H1 (cell line): ENCODE measurements at regions not wholly inside any gene's neighbourhood (a gene's known extent, or its start where the extent isn't known, plus 50 kb on each side); places are given as distances from the start of the nearest gene placed in this dataset.

Source experiments
- CTCF ChIA-PET: fragments of 300-600 bp; sonication (Branson Sonifier 250); formaldehyde crosslinking; loops from one replicate; lab custom pipeline; 2021; ENCODE audit not compliant: partially characterized antibody; lab: Charles Lee
- POLR2A ChIA-PET: fragments of 300-600 bp; sonication (Branson Sonifier 250); formaldehyde crosslinking; loops from one replicate; lab custom pipeline; 2021; ENCODE audit warnings: inconsistent platforms; ENCODE audit not compliant: partially characterized antibody; lab: Charles Lee
- DNase-seq, 2 experiments: peaks; one replicate each; pipeline versions ENCODE4 v3.0.0 to v3.0.0-alpha.2; 2010 to 2022; ENCODE audit warnings: low spot score in 2 of 2, low read depth in 1 of 2, mixed read lengths in 1 of 2
- FAIRE-seq: peaks from 2 replicates; lab custom pipeline; 2011; peaks lifted over from hg19 to GRCh38; lab: Jason Lieb, UNC
- H2AFZ ChIP-seq: 2 replicates; pipeline ENCODE4 v1.8.1; 2012; ENCODE audit warnings: low read length, inconsistent platforms
- H2AK5ac ChIP-seq: 2 replicates; pipeline ENCODE4 v1.6.1; 2013; ENCODE audit warnings: low read depth, low read length
- H2BK120ac ChIP-seq: replicated peaks from 2 replicates; pipeline ENCODE3; 2013; ENCODE audit warnings: low read depth, low read length, inconsistent platforms
- H2BK12ac ChIP-seq: 2 replicates; pipeline ENCODE4 v1.6.1; 2013; ENCODE audit warnings: low read depth, low read length
- H2BK15ac ChIP-seq: 2 replicates; pipeline ENCODE4 v1.6.1; 2013; ENCODE audit warnings: low read length
- H2BK20ac ChIP-seq: 2 replicates; pipeline ENCODE4 v1.6.1; 2013; ENCODE audit warnings: low read length
- H2BK5ac ChIP-seq: 2 replicates; pipeline ENCODE4 v1.6.1; 2013; ENCODE audit warnings: low read depth, low read length
- H3K14ac ChIP-seq: 2 replicates; pipeline ENCODE4 v1.6.1; 2013; ENCODE audit warnings: inconsistent platforms; ENCODE audit not compliant: insufficient read length
- H3K18ac ChIP-seq: 2 replicates; pipeline ENCODE4 v1.6.1; 2013; ENCODE audit warnings: low read length; ENCODE audit errors: extremely low read depth
- H3K23ac ChIP-seq: 2 replicates; pipeline ENCODE4 v1.6.1; 2013; ENCODE audit warnings: inconsistent platforms; ENCODE audit not compliant: insufficient read length
- H3K23me2 ChIP-seq: 2 replicates; pipeline ENCODE4 v1.6.1; 2013; ENCODE audit warnings: low read depth, low read length
- H3K27ac ChIP-seq: 2 replicates; pipeline ENCODE4 v1.6.1; 2011; ENCODE audit warnings: low read depth, low read length, inconsistent platforms
- H3K27me3 ChIP-seq, 4 experiments: replicated peaks in 1 of 4; 1 replicate in 1 of 4; 2 replicates in 3 of 4; pipeline versions ENCODE4 v1.6.1 to v1.8.1; 2011 to 2013; ENCODE audit warnings: low read length in 3 of 4, mild to moderate bottlenecking in 3 of 4, inconsistent platforms in 2 of 4, mixed read lengths in 2 of 4, moderate library complexity in 1 of 4; ENCODE audit not compliant: control insufficient read depth in 3 of 4, insufficient read depth in 3 of 4; ENCODE audit errors: extremely low read depth in 1 of 4
- H3K36me3 ChIP-seq, 4 experiments: 2 replicates each; pipeline versions ENCODE4 v1.6.1 to v1.8.1; 2011 to 2013; ENCODE audit warnings: mild to moderate bottlenecking in 4 of 4, low read length in 3 of 4, moderate library complexity in 2 of 4, control low read depth in 1 of 4, inconsistent platforms in 1 of 4; ENCODE audit not compliant: insufficient read depth in 4 of 4, control insufficient read depth in 2 of 4
- H3K4ac ChIP-seq: replicated peaks from 2 replicates; pipeline ENCODE3; 2013; ENCODE audit warnings: low read length, low read depth, mixed read lengths, inconsistent platforms; ENCODE audit not compliant: insufficient read length
- H3K4me1 ChIP-seq, 4 experiments: replicated peaks in 1 of 4; 1 replicate in 1 of 4; 2 replicates in 3 of 4; pipeline versions ENCODE4 v1.6.1 to v1.8.1; 2011 to 2013; ENCODE audit warnings: low read length in 3 of 4, inconsistent platforms in 2 of 4, mixed read lengths in 1 of 4; ENCODE audit not compliant: insufficient read depth in 4 of 4, control insufficient read depth in 3 of 4
- H3K4me2 ChIP-seq, 2 experiments: 2 replicates each; pipeline versions ENCODE4 v1.6.1 to v1.8.1; 2011 to 2013; ENCODE audit warnings: low read depth in 2 of 2, low read length in 2 of 2, control low read depth in 1 of 2, inconsistent platforms in 1 of 2, mild to moderate bottlenecking in 1 of 2; ENCODE audit not compliant: insufficient read depth in 1 of 2
- H3K4me3 ChIP-seq, 4 experiments: fragments of 200-600, 300-600 bp in 1 of 4; sonication (generic), shearing (Covaris generic), sonication (Bioruptor Twin) in 1 of 4; 2 replicates each; pipeline versions ENCODE4 v1.5.1 to v1.8.1; 2011 to 2016; ENCODE audit warnings: low read length in 4 of 4, low read depth in 3 of 4, control low read depth in 2 of 4, inconsistent platforms in 2 of 4, mild to moderate bottlenecking in 2 of 4, mixed read lengths in 1 of 4, moderate library complexity in 1 of 4; ENCODE audit not compliant: insufficient read depth in 2 of 4; ENCODE audit errors: extremely low read depth in 1 of 4
- H3K56ac ChIP-seq: replicated peaks from 2 replicates; pipeline ENCODE3; 2013; ENCODE audit warnings: low read depth, mild to moderate bottlenecking, mixed read lengths, low read length, inconsistent platforms; ENCODE audit not compliant: insufficient read length
- H3K79me1 ChIP-seq: 2 replicates; pipeline ENCODE4 v1.6.1; 2013; ENCODE audit warnings: low read depth, low read length, control low read depth
- H3K79me2 ChIP-seq, 2 experiments: 2 replicates each; pipeline versions ENCODE4 v1.6.1 to v1.8.1; 2012 to 2013; ENCODE audit warnings: low read length in 2 of 2, mild to moderate bottlenecking in 2 of 2, inconsistent platforms in 1 of 2; ENCODE audit not compliant: insufficient read depth in 2 of 2, control insufficient read depth in 1 of 2
- H3K9ac ChIP-seq, 4 experiments: replicated peaks in 1 of 4; 1 replicate in 1 of 4; 2 replicates in 3 of 4; pipeline versions ENCODE4 v1.6.1 to v1.8.1; 2011 to 2013; ENCODE audit warnings: low read depth in 3 of 4, low read length in 3 of 4, control low read depth in 2 of 4, mild to moderate bottlenecking in 2 of 4, moderate library complexity in 2 of 4, inconsistent platforms in 1 of 4; ENCODE audit errors: extremely low read depth in 1 of 4
- H3K9me3 ChIP-seq, 2 experiments: 2 replicates each; pipeline versions ENCODE4 v1.6.1 to v1.8.1; 2012 to 2013; ENCODE audit warnings: mild to moderate bottlenecking in 2 of 2, moderate library complexity in 2 of 2, control low read depth in 1 of 2, inconsistent platforms in 1 of 2, low read depth in 1 of 2, low read length in 1 of 2, mixed read lengths in 1 of 2; ENCODE audit not compliant: insufficient read depth in 2 of 2
- H4K20me1 ChIP-seq, 2 experiments: replicated peaks in 1 of 2; 2 replicates each; pipeline versions ENCODE3 to v1.8.1; 2011 to 2013; ENCODE audit warnings: inconsistent platforms in 2 of 2, low read length in 2 of 2, mild to moderate bottlenecking in 1 of 2; ENCODE audit not compliant: insufficient read depth in 2 of 2, control insufficient read depth in 1 of 2
- H4K5ac ChIP-seq: 2 replicates; pipeline ENCODE4 v1.6.1; 2013; ENCODE audit warnings: low read length, low read depth, mixed read lengths, inconsistent platforms; ENCODE audit not compliant: insufficient read length
- H4K8ac ChIP-seq: 2 replicates; pipeline ENCODE4 v1.8.0; 2013; ENCODE audit warnings: mild to moderate bottlenecking, moderate library complexity, low read length, inconsistent platforms; ENCODE audit not compliant: insufficient read depth; ENCODE audit errors: extremely low read depth
- H4K91ac ChIP-seq: replicated peaks from 2 replicates; pipeline ENCODE3; 2013; ENCODE audit warnings: low read length, mixed read lengths, inconsistent platforms; ENCODE audit not compliant: insufficient read length
- BCL11A ChIP-seq, 2 experiments: IDR thresholded peaks; one replicate each; pipeline ENCODE4 v1.6.1; 2011; ENCODE audit warnings: low read depth in 2 of 2, low read length in 2 of 2, mild to moderate bottlenecking in 2 of 2
- CREB1 ChIP-seq: IDR thresholded peaks from 2 replicates; pipeline ENCODE4 v1.6.1; 2012; ENCODE audit warnings: inconsistent platforms
- E2F6 ChIP-seq: IDR thresholded peaks from 2 replicates; pipeline ENCODE4 v1.6.1; 2012; ENCODE audit warnings: inconsistent platforms
- EP300 ChIP-seq, 2 experiments: IDR thresholded peaks; 1 replicate in 1 of 2; 2 replicates in 1 of 2; pipeline ENCODE4 v1.6.1; 2011 to 2012; ENCODE audit warnings: low read depth in 2 of 2, low read length in 2 of 2, mild to moderate bottlenecking in 2 of 2, borderline replicate concordance in 1 of 2, inconsistent platforms in 1 of 2, moderate library complexity in 1 of 2
- PHF8 ChIP-seq: fragments of 200-600 bp; sonication (generic); conservative IDR thresholded peaks from 2 replicates; pipeline ENCODE4 v1.7.1; 2012; ENCODE audit warnings: low read depth, mild to moderate bottlenecking, inconsistent platforms, low read length, moderate library complexity
- WGBS, 2 experiments: shearing (Covaris generic) in 1 of 2; methylation state at CpG; one replicate each; pipeline versions ENCODE4 v1.1.6 to v1.1.7; 2013 to 2015; ENCODE audit warnings: low lambda C conversion rate in 2 of 2, mixed read lengths in 2 of 2, inconsistent platforms in 1 of 2, low coverage in 1 of 2, missing lambda C conversion rate in 1 of 2; ENCODE audit not compliant: insufficient replicate concordance in 2 of 2, insufficient coverage in 1 of 2, insufficient read length in 1 of 2; ENCODE audit errors: extremely low coverage in 1 of 2, missing lambda C conversion rate in 1 of 2; 5-methylcytosine and 5-hydroxymethylcytosine counted together

DNA sequence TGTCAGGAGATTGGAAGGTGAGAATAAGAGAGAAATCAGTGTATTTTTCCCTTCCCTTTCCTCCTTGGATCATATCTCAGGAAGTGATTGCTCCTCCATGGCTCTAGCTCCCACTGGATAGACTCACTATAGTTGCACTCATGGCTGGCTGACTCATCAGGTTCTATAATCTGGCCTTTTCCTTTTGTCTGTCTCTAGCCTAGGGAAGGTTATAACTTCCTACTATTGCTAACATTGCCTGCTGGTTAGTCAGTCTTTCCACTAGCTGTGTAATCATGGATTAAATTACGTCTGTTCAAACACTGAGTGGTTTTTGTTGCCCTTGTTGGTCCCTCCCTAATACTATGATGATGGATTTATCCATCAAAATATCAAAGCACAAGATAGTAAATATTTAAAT lies 195.5 kb upstream of the VEGFC start:
- H2BK120ac ChIP-seq = no peak overlapping the region
- no peak overlapping the region for H3K14ac ChIP-seq
- no peak overlapping the region for H3K4ac ChIP-seq
- H3K18ac ChIP-seq = no peak overlapping the region
- no peaks in the 10 kb centered on the region for H3K9me3 ChIP-seq
- H2BK20ac ChIP-seq = no peak overlapping the region
- H2AK5ac ChIP-seq = no peak overlapping the region
- H3K27ac ChIP-seq = no peak overlapping the region
- CTCF ChIA-PET = interaction anchor here (0.6 to 0.9 kb wide), 2 partner anchors 44 to 60 kb away, joined by 3 read pairs; no protein-coding TSS in a partner anchor
- FAIRE-seq (no peak), DNase-seq (no peak)
- no peak overlapping the region for H2BK15ac ChIP-seq
- no peak overlapping the region for H3K56ac ChIP-seq
- POLR2A ChIA-PET = no interaction called here
- TF ChIP-seq PHF8 (no peak), E2F6 (no peak), CREB1 (no peak), EP300 (IDR thresholded peaks at IDR 0.05; ENCODE audit: borderline replicate concordance in 1 of 2, low read depth in 2 of 2, low read length in 2 of 2) (no peak), BCL11A (IDR thresholded peaks at IDR 0.05; ENCODE audit: low read depth in 2 of 2, low read length in 2 of 2) (no peak)
- no peaks in the 10 kb centered on the region for H3K36me3 ChIP-seq
- no peaks in the 10 kb centered on the region for H3K23me2 ChIP-seq
- H4K5ac ChIP-seq = no peak overlapping the region
- H4K91ac ChIP-seq = no peak overlapping the region
- no peak overlapping the region for H3K23ac ChIP-seq
- no peaks in the 10 kb centered on the region for H3K27me3 ChIP-seq
- no peak overlapping the region for H3K9ac ChIP-seq
- H3K79me2 ChIP-seq = no peaks in the 10 kb centered on the region
- no peaks in the 10 kb centered on the region for H3K79me1 ChIP-seq
- H3K4me1 ChIP-seq = no peaks in the 10 kb centered on the region
- no peak overlapping the region for H2BK12ac ChIP-seq
- H4K8ac ChIP-seq = no peak overlapping the region
- WGBS, 2 experiments = 100% methylated on average over 1 of the region's 1 CpG; no CpG with 5 or more reads in 1 of the 2 experiments
- H3K4me2 ChIP-seq = no peak overlapping the region
- H2BK5ac ChIP-seq = no peak overlapping the region
- no peak overlapping the region for H3K4me3 ChIP-seq
- H2AFZ ChIP-seq = 0 out of 2 replicates have a peak overlapping the region, but pooled peaks have one; percentile 15
- H4K20me1 ChIP-seq = no peaks in the 10 kb centered on the region
